CD1c-positive myeloid dendritic cell (primary cell): ENCODE measurements at regions not wholly inside any gene's neighbourhood (a gene's known extent, or its start where the extent isn't known, plus 50 kb on each side); places are given as distances from the start of the nearest gene placed in this dataset.

Source experiments
- DNase-seq: peaks from one replicate; pipeline ENCODE4 v3.0.0-alpha.2; 2016; ENCODE audit errors: extremely low spot score

- DNase-seq: no peak
These were observed 379.1 kb upstream of the ATP5MC3 start for GRCh38 chr2:175560521-175561169.

GRCh38 chr2:175559613-175560012 lies 378.1 kb upstream of the ATP5MC3 start:
- no peak for DNase-seq

GRCh38 chr2:175557810-175558377 lies 376.4 kb upstream of the ATP5MC3 start:
- DNase-seq: no peak

- DNase-seq: no peak
These were observed 372.4 kb upstream of the ATP5MC3 start for GRCh38 chr2:175553910-175554309.

GRCh38 chr2:175552902-175553301 lies 371.4 kb upstream of the ATP5MC3 start:
- peak; percentile 75 for DNase-seq

GRCh38 chr2:175540421-175540820 lies 358.9 kb upstream of the ATP5MC3 start:
- DNase-seq: no peak

- no peak for DNase-seq
These were observed 357.6 kb upstream of the ATP5MC3 start for GRCh38 chr2:175539122-175539521.

GRCh38 chr2:175536059-175536458 lies 354.5 kb upstream of the ATP5MC3 start:
- no peak for DNase-seq

GRCh38 chr2:175535631-175536030 lies 354.1 kb upstream of the ATP5MC3 start:
- no peak for DNase-seq

- DNase-seq: no peak
These were observed 344.5 kb upstream of the ATP5MC3 start for GRCh38 chr2:175525975-175526374.

GRCh38 chr2:175523001-175523400 lies 341.5 kb upstream of the ATP5MC3 start:
- DNase-seq: no peak

GRCh38 chr2:175518206-175518605 lies 336.7 kb upstream of the ATP5MC3 start:
- DNase-seq: no peak

GRCh38 chr2:175516555-175516954 lies 335.0 kb upstream of the ATP5MC3 start:
- no peak for DNase-seq

GRCh38 chr2:175500255-175500654 lies 318.7 kb upstream of the ATP5MC3 start:
- no peak for DNase-seq

- no peak for DNase-seq
These were observed 308.9 kb upstream of the ATP5MC3 start for GRCh38 chr2:175490360-175490791.

- DNase-seq: no peak
These were observed 296.7 kb upstream of the ATP5MC3 start for GRCh38 chr2:175478096-175478768.

GRCh38 chr2:175476948-175477347 lies 295.4 kb upstream of the ATP5MC3 start:
- peak; percentile 4 for DNase-seq

- no peak for DNase-seq
These were observed 294.9 kb upstream of the ATP5MC3 start for GRCh38 chr2:175476374-175476773.

GRCh38 chr2:175475130-175475529 lies 293.6 kb upstream of the ATP5MC3 start:
- no peak for DNase-seq

GRCh38 chr2:175468431-175469098 lies 287.1 kb upstream of the ATP5MC3 start:
- no peak for DNase-seq

GRCh38 chr2:175465101-175465500 lies 283.6 kb upstream of the ATP5MC3 start:
- DNase-seq: no peak

GRCh38 chr2:175464311-175464670 lies 282.8 kb upstream of the ATP5MC3 start:
- no peak for DNase-seq
